ENCODE measurements at regions not wholly inside any gene's neighbourhood (a gene's known extent, or its start where the extent isn't known, plus 50 kb on each side); places are given as distances from the start of the nearest gene placed in this dataset.

DNA sequence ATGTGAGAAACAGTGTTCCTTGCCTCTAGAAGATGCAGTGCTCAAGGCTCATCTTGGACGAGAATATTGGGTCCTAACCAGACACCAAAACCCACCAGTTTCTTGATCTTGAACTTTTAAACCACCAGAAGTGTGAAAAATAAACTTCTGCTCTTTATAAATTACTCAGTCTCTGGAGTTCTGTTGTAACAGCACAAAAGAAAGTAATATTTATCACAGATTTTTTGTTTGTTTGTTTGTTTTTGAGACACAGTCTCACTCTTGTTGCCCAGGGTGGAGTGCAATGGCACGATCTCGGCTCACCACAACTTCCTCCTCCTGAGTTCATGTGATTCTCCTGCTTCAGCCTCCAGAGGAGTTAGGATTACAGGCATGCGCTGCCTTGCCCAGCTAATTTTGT is 371.1 kb upstream of the NDST4 start:
- TF ChIP-seq SPI1 (IDR thresholded peaks at IDR 0.05; ENCODE audit: low read depth, low read length) (no peak), POLR2A (IDR thresholded peaks at IDR 0.05; ENCODE audit: low read depth, low read length) (no peak)

All from GM12891 (cell line).